GM12892 (cell line): ENCODE measurements at regions not wholly inside any gene's neighbourhood (a gene's known extent, or its start where the extent isn't known, plus 50 kb on each side); places are given as distances from the start of the nearest gene placed in this dataset.

Experiments used
- POLR2A ChIP-seq: IDR thresholded peaks from 2 replicates; pipeline ENCODE4 v1.6.1; 2011; ENCODE audit warnings: low read depth, low read length, control low read depth
- POLR2AphosphoS5 ChIP-seq: IDR thresholded peaks from 2 replicates; pipeline ENCODE4 v1.6.1; 2011; ENCODE audit warnings: low read depth, low read length, control low read depth
- TAF1 ChIP-seq: IDR thresholded peaks from 2 replicates; pipeline ENCODE4 v1.6.1; 2011; ENCODE audit warnings: low read depth, mild to moderate bottlenecking, control low read depth, low read length, borderline replicate concordance

- TF ChIP-seq TAF1 = no peak
- TF ChIP-seq POLR2AphosphoS5 = no peak
- no peak for TF ChIP-seq POLR2A
Measured at GRCh38 chr3:104298662-104299061, 1068.0 kb upstream of the ALCAM start.
